ENCODE measurements at regions not wholly inside any gene's neighbourhood (a gene's known extent, or its start where the extent isn't known, plus 50 kb on each side); places are given as distances from the start of the nearest gene placed in this dataset.
"Not testable (repeated sequence)": the region's sequence is repeated elsewhere in the genome, so short reads cannot be mapped to it uniquely, and the experiment has no call there.

DNA sequence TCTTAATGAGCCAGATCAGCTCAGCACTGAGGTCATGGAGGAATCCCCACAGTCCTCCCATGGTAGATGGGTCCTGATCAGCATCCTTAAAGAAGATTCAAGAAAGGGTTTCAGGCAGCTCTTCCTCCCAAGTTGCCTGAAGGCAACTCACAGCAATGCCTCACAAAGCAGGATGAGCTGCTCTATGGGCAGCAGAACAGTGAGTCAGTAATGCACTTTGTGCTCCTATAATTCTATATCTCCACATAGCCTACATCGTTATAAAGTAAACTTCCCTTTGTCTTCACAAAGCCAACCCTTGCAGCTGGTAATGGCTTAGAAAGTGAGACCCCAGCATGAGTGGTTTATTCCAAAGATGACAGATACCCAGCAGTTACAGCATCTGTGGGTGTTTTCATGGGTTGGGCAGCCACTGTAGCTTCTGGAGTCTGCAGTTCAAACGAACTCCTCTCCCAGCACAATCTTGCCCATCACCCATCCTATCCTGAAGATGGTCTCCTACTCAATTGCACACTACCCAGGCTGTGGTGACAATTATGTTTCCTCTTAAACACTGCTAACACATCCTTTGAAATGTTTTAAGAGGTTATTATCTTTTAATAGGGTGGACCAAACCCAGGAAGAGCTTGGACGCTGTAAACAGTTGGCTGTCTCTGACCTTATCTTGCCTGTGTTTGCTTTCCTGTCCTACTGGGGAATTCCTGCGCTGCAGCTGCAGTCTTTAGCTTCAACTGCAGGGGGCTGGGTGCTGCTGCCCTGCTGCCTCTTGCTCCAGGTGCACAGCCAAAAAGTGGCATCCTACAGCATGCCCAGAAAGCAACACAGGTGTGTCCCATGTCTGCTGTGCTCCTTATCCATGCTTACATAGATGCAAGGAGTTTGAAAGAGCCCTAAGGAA, 286.9 kb downstream of the ANAPC1 start:
- DNase-seq; intact Hi-C loops (cut with DNase I); ATAC-seq: not testable (repeated sequence)

DNA sequence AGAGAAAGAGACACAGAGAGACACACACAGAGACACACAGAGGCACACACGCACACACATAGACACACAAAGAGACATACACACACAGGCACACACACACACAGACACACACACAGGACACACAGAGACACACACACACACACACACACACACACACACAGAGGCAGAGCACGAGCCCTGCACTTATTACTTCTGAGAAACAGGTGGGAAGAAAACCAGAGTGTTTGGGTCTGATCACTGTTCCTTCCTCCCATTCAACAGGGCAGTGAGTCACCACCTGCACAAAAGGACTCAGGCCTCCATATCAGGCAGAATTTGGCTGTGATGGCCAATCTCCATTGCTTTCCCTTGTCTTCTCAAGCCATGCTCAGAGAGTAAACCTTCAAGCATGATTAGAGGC, 285.0 kb downstream of the ANAPC1 start:
- peak; percentile 53 to 56 for ATAC-seq
- intact Hi-C loops (cut with DNase I); DNase-seq: not testable (repeated sequence)

DNA sequence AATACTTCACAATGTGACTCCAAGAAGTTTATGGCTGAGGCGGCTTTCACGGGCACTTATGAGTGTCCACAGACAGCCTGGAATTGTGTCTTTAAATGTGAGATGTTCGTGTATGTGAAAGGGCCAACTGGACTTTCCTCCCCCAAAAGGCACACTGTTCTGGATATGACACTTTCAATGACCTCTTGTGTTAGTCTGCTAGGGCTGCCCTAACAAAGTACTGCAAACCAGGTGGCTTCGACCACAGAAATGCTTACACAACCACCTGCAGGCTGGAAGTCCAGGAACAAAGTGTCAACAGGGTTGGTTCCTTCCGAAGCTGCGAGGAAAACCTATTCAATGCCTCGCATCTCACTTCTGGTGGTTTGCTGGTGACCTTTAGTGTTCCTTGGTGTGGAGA, 281.7 kb downstream of the ANAPC1 start:
- DNase-seq; ATAC-seq; intact Hi-C loops (cut with DNase I): not testable (repeated sequence)

DNA sequence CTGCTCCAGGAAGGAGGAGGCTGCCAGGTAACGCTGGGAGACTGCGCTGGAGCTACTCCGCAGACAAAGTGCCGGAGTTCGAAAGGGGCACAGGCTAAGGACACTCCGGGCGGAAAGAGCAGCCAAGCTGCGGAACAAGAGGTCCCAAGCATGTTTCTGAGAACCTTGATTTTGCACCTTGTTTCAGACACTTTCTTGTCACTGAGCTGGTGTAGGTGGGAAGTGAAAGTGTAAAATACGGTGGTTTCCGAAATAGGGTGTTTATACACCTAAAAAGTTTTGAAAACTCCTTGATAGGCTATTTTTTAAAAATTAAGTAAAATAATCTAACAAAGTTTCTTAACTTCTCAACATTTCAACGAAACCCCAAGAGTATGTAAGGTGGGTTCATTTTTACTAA, 278.2 kb downstream of the ANAPC1 start:
- ATAC-seq; intact Hi-C loops (cut with DNase I); DNase-seq: not testable (repeated sequence)

DNA sequence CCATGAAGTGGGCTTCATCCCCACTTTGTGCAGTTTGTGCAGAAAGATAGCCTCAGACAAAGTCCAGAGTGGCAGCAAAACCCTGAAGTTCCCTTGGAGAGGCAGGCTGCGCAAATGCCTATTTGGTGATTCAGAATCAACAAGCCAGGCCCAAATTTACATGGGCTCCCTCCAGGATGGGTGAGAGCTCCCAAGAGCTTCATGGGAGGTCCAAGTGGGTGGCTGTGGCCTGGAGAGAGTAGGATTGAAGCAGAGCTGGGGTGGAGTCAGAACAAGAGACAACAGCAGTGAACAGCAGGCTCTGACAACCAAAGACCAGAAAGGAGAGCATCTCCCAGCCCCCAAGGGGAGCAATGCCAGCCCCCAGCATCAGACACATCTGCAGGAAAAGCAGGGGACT, 277.4 kb downstream of the ANAPC1 start:
- DNase-seq; intact Hi-C loops (cut with DNase I); ATAC-seq: not testable (repeated sequence)

DNA sequence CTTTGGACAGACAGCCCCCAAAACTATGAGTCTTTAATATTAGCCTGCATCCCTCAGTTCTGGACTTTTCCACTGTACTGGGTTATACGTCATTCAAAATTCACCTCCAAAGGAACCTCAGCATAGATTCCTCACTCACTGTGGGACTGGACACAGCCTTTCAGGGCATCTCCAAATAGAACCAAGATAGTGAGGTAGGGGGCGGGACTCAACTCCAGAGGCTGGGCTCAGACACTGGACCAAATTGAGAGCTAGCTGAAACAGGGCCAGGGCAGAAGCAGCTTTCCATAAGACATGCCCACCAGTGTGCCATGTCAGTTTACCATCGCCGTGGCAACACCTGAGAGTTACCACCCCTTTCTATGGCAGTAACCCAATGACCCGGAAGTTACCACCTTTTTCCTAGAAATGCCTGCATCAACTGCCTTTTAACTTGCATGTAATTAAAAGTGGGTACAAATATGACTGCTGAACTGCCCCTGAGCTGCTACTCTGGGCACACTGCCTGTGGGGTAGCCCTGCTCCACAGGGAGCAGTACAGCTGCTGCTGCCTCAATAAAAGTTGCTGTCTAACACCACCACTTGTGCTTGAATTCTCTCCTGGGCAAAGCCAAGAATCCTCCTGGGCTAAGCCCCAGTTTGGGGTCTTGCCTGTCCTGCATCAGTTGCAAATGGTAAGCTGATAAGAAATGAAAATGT, 274.7 kb downstream of the ANAPC1 start:
- intact Hi-C loops (cut with DNase I); DNase-seq; ATAC-seq: not testable (repeated sequence)

DNA sequence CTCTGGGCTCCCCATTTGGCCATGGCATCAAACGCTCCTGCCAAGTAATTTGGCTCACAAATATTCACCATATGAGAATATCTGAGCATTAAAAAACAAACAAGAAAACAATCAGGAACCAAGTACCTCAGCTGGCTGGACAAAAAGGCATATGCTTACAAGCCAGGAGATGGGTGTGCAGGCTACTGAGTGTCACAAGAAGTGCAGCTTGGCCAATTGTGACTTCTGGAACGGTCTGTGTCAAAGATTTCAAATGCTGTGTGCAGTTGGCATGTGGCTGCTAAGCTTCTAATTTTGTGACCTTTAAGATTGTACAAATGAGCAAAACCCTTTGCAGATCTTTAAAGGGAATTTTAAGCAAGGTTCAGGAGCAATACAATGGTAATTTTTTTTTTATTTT, 274.0 kb downstream of the ANAPC1 start:
- intact Hi-C loops (cut with DNase I); DNase-seq: not testable (repeated sequence)
- peak in 1 of 2 donors; percentile 61 for ATAC-seq

DNA sequence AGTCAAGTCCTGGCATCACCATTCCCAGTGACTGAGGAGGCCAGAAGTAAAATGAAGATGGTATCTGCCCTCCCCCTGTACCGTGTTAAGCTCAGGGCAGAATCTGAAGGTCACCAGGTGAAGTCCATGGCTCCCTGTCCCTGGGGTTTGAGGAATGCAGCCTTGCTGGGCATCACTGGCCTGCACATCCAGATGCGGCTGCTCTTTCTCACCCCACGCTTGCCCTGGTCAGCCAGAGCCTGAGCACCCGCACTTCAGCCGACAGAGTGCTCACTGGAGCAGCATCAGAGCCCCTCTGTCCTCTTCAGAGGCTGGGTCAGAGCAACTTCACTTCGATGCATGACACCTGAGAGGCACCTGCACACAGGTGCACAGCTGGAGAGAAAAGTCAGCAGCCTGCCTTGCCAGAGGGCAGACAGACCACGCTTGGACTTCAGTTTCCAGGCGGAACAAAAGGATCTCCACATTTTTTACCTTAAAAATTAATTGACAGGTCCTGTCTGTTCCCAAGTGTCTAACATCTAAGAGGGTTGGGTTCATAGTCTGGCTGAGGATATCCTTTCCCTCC, 267.3 kb downstream of the ANAPC1 start:
- intact Hi-C loops (cut with DNase I), result no loop called here
- no peak for DNase-seq

DNA sequence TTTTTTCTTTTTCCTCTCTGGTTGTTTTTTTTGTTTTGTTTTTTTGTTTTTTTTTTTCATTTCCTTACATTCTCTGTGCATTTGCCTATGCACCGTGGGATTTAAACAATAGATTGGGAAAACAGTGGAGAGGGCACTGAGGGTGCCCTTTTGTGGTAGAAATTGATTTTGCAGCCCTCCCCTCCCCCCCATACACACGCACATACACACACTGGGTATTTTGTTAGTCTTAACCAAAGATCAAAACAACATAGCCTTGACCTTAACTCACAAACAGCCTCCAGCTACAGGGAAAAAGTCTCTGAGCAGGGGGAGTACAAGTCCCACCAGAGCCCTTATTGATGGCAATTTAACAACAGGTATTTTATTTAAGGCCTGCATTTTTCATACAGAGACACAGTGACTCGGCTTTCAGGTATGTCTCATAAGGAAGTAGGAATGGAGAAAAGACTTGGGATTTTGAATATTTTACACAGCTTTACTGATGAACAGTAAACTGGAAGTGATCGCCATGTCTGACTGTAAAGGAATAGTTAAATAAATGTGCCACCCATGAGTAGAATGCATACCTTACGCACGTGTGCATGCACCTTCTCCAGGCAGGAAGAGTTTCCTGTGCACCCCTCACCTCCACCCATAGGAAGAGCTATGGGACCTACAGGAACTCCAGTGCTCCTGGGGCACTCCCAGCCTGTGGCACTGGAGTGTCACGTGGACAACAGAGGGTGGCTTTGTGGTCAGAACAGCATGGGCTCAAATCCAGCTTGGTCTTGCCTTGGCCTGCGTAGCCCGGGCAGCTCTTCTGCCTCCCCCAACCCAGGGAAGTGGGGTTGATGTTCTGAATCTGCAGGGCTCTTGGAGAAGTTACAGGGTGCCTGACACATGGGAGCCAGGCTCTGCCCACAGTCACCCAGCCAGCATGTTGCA, 266.4 kb downstream of the ANAPC1 start:
- intact Hi-C loops (cut with DNase I), result no loop called here
- DNase-seq, result no peak
- peak; percentile 58 to 60 for ATAC-seq

More for the DNA sequence above, 267.3 kb downstream of the ANAPC1 start:
- ATAC-seq, result no peak

DNA sequence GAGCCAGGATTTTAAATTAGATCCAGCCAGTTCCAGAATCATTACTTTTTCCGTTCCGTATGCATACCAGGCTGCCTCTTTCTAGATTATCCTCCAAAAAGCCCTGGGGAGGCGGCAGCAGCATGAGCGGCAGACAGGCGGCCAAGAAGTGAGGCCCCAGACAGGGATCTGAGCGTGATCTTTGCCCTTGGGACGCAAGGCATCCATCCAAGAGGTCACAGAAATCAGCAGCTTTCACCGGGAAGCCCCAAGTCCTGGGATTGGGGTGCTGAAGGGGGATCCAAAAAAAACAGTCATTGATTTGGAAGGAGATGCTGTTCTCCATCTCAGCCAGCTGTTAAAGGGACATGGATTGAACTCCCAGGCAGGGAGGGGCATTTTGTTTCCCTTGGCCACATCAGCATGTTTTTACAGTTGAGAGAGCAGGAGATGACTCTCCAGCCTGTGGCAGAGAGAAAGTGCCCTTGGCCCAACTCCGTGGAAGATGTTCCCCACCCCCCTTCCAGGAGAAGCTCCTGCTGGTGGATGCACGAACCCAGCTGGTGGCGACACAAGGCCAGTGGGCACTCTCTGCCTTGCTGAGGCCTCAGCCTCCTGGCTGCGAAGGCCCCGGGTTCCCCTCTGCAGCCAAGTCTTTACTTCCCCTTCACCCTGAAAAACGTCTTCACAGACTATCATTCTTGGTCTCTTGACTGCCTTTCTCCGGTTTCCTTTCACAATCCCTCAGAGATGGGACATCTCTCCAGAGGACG, 265.6 kb downstream of the ANAPC1 start:
- DNase-seq (peak; percentile 49), ATAC-seq (peak; percentile 64 to 86)
- intact Hi-C loops (cut with DNase I), result no loop called here

DNA sequence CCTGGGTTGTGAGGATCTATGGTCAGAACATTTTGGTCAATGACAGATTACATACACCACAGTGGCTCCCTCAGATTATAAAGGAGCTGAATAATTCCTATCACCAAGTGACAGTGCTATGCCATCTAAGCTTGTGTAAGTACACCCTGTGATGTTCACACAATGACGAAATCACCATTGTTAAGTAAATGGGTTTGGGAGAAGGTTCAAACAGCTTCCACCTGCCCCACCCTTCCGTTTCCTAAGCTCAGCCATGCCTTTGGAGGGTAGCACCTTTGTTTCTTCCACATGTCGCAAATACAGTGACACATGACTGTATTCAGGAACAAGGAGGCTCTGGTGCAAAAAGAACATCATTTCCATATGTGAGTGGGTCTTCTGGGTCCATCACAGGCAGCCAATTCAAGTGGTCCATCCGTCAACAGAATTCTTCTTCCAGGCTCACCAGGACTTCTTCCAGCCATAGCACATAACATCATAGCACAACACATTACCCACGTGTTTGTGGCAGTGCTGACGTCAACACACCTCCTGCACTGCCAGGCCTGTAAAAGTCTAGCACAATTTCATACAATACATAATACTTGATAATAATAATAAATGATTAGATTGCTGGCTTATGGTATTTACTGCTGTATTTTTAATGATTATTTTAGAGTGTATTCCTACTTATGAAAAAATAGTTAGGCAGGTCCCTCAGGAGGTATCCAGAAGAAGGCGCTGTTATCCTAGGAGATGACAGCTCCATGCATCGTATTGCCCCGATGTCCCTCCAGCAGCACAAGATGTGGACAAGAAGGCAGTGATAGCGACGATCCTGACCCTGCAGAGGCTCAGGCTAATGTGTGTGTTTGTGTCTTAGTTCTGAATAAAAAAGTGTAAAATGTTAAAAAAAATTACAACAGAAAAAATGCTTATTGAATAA, 264.8 kb downstream of the ANAPC1 start:
- DNase-seq (no peak), ATAC-seq (peak in 1 of 2 donors; percentile 15)
- intact Hi-C loops (cut with DNase I), result no loop called here

DNA sequence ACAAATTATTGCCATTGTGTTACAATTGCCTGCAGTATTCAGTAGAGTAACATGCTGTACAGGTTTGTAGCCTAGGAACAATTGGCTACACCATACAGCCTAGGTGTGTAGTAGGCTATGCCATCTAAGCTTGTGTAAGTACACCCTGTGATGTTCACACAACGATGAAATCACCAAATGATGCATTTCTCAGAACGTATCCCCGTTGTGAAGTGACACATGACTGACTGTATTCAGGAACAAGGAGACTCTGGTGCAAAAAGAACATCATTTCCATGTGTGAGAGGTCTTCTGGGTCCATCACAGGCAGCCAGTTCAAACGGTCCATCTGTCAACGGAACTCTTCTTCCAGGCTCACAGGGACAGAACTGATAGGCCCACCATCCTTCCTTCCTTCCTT, 263.7 kb downstream of the ANAPC1 start:
- intact Hi-C loops (cut with DNase I), result no loop called here
- DNase-seq, result no peak
- no peak for ATAC-seq

DNA sequence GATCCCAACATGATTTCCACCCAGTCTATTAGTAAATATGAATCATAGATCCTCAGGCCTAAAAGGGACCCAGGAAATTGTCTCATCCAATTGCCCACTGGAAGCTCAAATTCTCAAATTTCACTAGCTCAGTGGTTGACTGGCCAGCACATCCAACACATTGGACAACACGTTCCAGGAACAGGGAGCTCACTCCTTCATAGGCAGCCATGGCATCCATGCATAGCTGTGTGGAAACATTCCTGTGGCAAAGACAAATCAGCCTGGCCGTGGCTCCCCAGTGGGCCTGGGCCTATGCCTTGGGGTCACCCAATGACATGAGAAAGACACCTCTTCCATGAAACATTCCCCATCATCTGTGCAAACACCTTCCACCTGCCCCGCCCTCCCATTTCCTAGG, 261.1 kb downstream of the ANAPC1 start:
- intact Hi-C loops (cut with DNase I), result no loop called here
- ATAC-seq (no peak), DNase-seq (no peak)

DNA sequence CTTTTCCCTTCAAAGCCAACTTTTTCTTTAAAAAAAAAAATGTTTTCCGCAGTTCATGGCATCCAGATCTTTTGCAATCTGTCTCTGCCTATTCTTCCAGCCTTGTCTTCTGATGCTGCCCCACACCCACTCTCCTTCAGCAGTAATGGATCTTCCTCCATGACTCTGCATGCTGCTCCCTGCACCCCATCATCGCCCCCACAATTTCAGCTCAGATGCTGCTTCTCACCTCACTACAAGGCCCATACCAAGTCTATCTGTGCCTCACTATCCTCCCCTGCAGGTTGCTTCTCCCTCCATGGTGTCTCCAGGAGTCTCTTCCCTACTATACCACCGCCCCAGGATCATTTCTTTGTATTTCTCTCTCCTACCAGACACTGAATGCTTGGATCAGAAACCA, 260.6 kb downstream of the ANAPC1 start:
- no peak for DNase-seq
- intact Hi-C loops (cut with DNase I), result no loop called here
- ATAC-seq, result no peak

DNA sequence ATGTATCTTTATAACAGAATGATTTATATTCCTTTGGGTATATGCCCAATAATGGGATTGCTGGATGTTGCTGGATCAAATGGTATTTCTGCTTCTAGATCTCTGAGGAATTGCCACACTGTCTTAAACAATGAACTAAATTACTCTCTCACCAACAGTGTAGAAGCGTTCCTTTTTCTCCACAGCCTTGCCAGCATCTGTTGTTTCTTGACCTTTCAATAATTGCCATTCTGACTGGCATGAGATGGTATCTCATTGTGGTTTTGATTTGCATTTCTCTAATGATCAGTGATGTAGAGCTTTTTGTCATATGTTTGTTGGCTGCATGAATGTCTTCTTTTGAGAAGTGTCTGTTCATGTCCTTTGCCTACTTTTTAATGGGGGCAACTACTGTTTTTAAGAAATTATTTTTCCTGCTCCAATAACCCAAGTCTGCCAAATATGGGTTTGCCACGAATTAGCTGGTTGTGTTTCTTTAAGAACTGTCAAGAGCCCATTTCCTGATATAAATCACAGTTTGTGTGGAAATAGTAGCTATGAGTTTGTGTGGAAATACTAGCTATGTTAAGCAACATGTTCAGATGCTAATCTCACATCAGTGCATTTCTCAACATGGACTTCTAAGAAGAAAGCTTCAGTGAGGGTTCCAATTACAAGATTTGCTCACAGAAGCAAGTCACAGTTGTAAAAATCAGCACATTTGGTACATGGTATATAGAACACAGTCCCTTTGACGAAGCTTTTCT, 259.4 kb downstream of the ANAPC1 start:
- DNase-seq (no peak), ATAC-seq (peak; percentile 65 to 70)
- intact Hi-C loops (cut with DNase I), result no loop called here

DNA sequence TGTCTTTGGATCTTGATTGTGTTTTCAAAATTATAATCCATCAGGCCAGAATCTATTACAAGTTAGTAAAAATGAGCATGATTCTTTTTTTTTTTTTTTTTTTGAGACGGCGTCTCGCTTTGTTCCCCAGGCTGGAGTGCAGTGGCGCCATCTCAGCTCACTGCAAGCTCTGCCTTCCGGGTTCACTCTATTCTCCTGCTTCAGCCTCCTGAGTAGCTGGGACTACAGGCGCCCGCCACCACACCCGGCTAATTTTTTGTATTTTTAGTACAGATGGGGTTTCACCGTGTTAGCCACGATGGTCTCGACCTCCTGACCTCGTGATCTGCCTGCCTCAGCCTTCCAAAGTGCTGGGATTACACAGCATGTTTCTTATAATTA, 258.8 kb downstream of the ANAPC1 start:
- DNase-seq; intact Hi-C loops (cut with DNase I); ATAC-seq: not testable (repeated sequence)
